ENCODE measurements at regions not wholly inside any gene's neighbourhood (a gene's known extent, or its start where the extent isn't known, plus 50 kb on each side); places are given as distances from the start of the nearest gene placed in this dataset.

DNA sequence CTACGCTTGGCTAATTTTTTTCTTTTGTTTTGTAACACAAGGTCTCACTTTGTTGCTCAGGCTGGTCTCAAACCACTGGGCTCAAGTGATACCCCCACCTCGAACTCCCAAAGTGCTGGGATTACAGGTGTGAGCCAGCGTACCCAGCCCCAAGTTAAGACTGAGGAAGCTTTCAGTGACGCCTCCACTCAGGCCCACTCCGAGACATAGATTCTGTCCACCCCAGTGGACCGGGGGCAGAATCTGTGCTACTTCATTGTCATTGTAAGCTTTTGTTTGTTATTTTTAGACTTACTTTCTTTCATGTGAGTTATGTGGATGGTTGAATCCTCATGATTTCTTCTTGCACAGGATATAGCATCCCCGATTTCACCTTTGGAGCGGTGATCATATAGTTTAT lies 156.9 kb upstream of the TSHZ3 start:
- TF ChIP-seq POLR2A (IDR thresholded peaks at IDR 0.05) (no peak), POLR2AphosphoS5 (IDR thresholded peaks at IDR 0.05) (no peak)

All from gastroesophageal sphincter (tissue), 2 donors.